ENCODE measurements at regions not wholly inside any gene's neighbourhood (a gene's known extent, or its start where the extent isn't known, plus 50 kb on each side); places are given as distances from the start of the nearest gene placed in this dataset.

DNA sequence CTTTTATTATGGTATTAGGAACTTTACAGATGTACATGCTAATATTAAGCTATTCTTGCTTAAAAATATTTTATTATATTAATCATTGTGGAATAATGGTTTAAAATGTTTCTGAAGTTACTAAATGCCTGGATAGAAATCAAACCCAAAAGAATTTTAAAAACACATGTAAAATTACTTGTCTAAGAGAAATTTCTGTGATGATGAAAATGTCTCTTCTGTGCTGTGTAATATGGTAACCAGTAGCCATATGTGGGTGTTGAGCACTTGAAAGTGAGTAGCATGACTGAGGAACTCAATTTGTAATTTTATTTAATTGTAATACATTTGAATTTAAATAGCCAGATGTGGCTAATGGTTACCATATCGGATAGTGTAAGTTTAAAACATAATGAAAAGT is 66.7 kb upstream of the HSPB3 start:
- TF ChIP-seq CTCF (conservative IDR thresholded peaks at IDR 0.05; ENCODE audit: low read length) (no peak), EZH2phosphoT487 (IDR thresholded peaks at IDR 0.05; ENCODE audit: borderline replicate concordance, low read depth, low read length) (no peak)

Measured in OCI-LY7 (cell line).